OCI-LY7 (cell line): ENCODE measurements at regions not wholly inside any gene's neighbourhood (a gene's known extent, or its start where the extent isn't known, plus 50 kb on each side); places are given as distances from the start of the nearest gene placed in this dataset.
"Not testable (repeated sequence)": the region's sequence is repeated elsewhere in the genome, so short reads cannot be mapped to it uniquely, and the experiment has no call there.

ENCODE experiments used
- EZH2phosphoT487 ChIP-seq: fragments of 200-600 bp; sonication (generic); IDR thresholded peaks from 2 replicates; pipeline ENCODE4 v1.6.1; 2018; ENCODE audit warnings: low read depth, borderline replicate concordance, mild to moderate bottlenecking, mixed run types, antibody characterized with exemption, low read length, moderate library complexity, mixed read lengths
- TF ChIP-seq, protein P1 (sequence below): fragments of 200-600 bp; sonication (generic); conservative IDR thresholded peaks from 2 replicates; pipeline ENCODE4 v1.5.1; 2014; ENCODE audit warnings: mild to moderate bottlenecking, antibody characterized with exemption, low read length, moderate library complexity, mixed read lengths

DNA sequence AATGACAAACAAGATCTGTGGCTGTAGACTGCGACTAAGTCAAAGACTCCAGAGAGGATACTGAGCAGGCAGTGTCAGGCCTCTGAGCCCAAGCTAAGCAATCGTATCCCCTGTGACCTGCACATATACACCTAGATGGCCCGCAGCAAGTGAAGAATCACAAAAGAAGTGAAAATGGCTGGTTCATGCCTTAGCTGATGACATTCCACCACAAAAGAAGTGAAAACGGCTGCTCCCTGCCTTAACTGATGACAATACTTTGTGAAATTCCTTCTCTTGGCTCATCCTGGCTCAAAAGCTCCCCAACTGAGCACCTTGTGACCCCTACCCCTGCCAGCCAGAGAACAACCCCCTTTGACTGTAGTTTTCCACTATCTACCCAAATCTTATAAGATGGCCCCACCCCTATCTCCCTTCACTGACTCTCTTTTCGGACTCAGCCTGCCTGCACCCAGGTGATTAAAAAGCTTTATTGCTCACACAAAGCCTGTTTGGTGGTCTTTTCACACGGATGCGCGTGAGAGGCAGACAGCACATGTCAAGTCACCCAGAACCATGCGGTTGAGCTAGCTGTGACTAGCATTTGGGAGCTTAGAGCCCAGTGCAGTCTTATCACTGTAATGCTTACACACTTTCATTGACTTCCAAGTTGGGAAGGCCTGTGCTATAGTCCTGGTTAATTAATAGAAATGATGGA is 812.0 kb downstream of the MCTP2 start:
- TF ChIP-seq, protein P1, sequence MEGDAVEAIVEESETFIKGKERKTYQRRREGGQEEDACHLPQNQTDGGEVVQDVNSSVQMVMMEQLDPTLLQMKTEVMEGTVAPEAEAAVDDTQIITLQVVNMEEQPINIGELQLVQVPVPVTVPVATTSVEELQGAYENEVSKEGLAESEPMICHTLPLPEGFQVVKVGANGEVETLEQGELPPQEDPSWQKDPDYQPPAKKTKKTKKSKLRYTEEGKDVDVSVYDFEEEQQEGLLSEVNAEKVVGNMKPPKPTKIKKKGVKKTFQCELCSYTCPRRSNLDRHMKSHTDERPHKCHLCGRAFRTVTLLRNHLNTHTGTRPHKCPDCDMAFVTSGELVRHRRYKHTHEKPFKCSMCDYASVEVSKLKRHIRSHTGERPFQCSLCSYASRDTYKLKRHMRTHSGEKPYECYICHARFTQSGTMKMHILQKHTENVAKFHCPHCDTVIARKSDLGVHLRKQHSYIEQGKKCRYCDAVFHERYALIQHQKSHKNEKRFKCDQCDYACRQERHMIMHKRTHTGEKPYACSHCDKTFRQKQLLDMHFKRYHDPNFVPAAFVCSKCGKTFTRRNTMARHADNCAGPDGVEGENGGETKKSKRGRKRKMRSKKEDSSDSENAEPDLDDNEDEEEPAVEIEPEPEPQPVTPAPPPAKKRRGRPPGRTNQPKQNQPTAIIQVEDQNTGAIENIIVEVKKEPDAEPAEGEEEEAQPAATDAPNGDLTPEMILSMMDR: not testable (repeated sequence)
- TF ChIP-seq EZH2phosphoT487: not testable (repeated sequence)
